ENCODE measurements at regions not wholly inside any gene's neighbourhood (a gene's known extent, or its start where the extent isn't known, plus 50 kb on each side); places are given as distances from the start of the nearest gene placed in this dataset.
"Not testable (repeated sequence)": the region's sequence is repeated elsewhere in the genome, so short reads cannot be mapped to it uniquely, and the experiment has no call there.

DNA sequence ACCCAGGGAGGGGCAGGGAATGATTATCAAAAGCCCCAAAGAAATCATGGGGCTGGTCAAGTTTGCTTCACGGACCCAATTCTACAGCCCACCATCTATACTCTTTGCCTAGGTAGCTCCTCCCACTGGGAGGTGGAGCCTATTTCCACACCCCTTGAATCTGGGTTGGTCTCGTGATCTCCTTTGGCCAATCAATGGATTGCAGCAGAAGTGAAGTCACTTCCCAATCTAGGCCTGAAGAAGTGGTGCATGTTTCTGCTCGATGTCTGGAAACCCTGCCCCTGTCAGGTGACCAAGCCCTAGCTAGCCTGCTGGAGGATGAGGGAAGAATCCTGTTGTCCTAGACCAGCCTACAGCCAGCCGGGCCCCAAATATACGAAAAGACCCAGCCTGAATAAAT, 86.3 kb upstream of the ADGRE5 start:
- H3K36me3 ChIP-seq (ENCODE audit: control insufficient read depth, insufficient read depth, low read length); H3K9me3 Mint-ChIP-seq; H3K36me3 Mint-ChIP-seq; H3K4me1 Mint-ChIP-seq; H3K27me3 ChIP-seq (ENCODE audit: control insufficient read depth, insufficient read depth, low read length); H3K27ac ChIP-seq (ENCODE audit: insufficient read depth, low read length, poor library complexity, severe bottlenecking); ATAC-seq (ENCODE audit: low read depth in 2 of 2); H3K4me3 ChIP-seq (ENCODE audit: low read depth, low read length); H3K9me3 ChIP-seq (ENCODE audit: control insufficient read depth in 2 of 2, low read length in 2 of 2); H3K4me1 ChIP-seq (ENCODE audit: control insufficient read depth, insufficient read depth, low read length, poor library complexity, severe bottlenecking): not testable (repeated sequence)
- peak in 2 of 3 donors; percentile 4 to 12 for DNase-seq
- peak overlapping the region in 1 of 4 donors; percentile 3 for H3K4me3 Mint-ChIP-seq
- peaks cover 31% of the 10 kb centered on the region for H3K27me3 Mint-ChIP-seq
- H3K27ac Mint-ChIP-seq: peak overlapping the region in 1 of 3 donors; percentile 56

DNA sequence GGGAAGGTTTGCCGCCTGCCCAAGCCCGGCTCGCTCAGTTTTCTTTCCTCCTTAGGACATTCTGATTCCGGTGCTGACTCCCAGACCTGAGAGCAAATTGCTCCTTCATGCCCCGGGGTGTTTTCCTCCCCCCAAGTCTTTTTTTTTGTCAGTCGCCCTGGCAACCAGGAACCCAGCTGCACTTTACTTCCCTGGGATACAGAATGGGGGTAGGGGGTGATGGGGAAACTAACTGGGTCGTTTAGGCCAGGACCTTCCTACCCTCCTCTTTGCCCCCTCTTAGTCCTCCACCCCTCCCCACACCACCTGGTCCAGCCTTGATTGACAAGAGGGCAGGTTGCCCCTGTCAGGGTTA, 87.5 kb upstream of the ADGRE5 start:
- not testable (repeated sequence) for DNase-seq; H3K27me3 ChIP-seq (ENCODE audit: control insufficient read depth, insufficient read depth, low read length); H3K36me3 ChIP-seq (ENCODE audit: control insufficient read depth, insufficient read depth, low read length); H3K4me3 ChIP-seq (ENCODE audit: low read depth, low read length); H3K27ac Mint-ChIP-seq; H3K9me3 ChIP-seq (ENCODE audit: control insufficient read depth in 2 of 2, low read length in 2 of 2); H3K4me1 Mint-ChIP-seq; H3K4me3 Mint-ChIP-seq; H3K36me3 Mint-ChIP-seq; H3K27ac ChIP-seq (ENCODE audit: insufficient read depth, low read length, poor library complexity, severe bottlenecking); H3K4me1 ChIP-seq (ENCODE audit: control insufficient read depth, insufficient read depth, low read length, poor library complexity, severe bottlenecking); H3K9me3 Mint-ChIP-seq; ATAC-seq (ENCODE audit: low read depth in 2 of 2)
- H3K27me3 Mint-ChIP-seq: peaks cover 33% of the 10 kb centered on the region

DNA sequence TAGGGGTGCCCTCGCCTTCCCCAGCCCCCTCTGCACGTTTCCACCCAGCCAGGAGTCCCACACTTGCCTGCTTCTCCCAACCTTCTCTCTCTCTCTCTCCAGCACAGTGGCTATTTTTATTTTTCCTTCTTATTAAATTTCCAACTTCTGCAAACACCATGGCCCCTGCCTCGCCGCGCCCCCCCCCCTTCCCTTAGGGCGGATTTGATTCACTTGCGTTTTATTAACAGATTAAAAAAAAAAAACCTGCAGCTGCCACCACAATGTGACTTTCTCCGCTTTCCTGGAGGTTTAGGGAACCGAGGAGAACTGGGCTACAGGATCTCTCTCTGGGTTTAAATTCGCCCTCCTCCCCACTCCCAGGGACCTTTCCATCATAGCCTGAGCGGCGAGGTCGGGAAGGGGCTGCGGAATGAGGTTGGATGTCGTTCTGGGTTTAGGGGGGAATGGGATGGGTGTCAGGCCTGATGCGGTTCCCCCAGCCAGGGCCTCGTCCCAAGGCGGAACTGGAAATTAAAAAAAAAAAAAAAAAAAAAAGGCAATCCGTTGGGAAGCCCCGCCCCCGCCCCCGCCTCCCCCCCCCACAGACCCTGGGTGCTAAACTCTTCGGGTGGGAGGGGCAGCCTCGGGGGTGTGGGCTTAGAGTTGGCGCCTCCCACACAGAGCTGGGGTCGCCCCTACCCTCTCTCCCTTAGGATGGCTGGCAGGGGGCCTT, 87.3 kb upstream of the ADGRL1 start:
- not testable (repeated sequence) for H3K4me3 Mint-ChIP-seq; H3K27ac Mint-ChIP-seq; H3K9me3 Mint-ChIP-seq; H3K27ac ChIP-seq (ENCODE audit: insufficient read depth, low read length, poor library complexity, severe bottlenecking); H3K36me3 ChIP-seq (ENCODE audit: control insufficient read depth, insufficient read depth, low read length); H3K36me3 Mint-ChIP-seq; H3K9me3 ChIP-seq (ENCODE audit: control insufficient read depth in 2 of 2, low read length in 2 of 2); DNase-seq; ATAC-seq (ENCODE audit: low read depth in 2 of 2); H3K4me3 ChIP-seq (ENCODE audit: low read depth, low read length); H3K4me1 Mint-ChIP-seq; H3K27me3 ChIP-seq (ENCODE audit: control insufficient read depth, insufficient read depth, low read length); H3K4me1 ChIP-seq (ENCODE audit: control insufficient read depth, insufficient read depth, low read length, poor library complexity, severe bottlenecking)
- H3K27me3 Mint-ChIP-seq: peaks cover 37% of the 10 kb centered on the region

- H3K4me3 ChIP-seq (ENCODE audit: low read depth, low read length); ATAC-seq (ENCODE audit: low read depth in 2 of 2); H3K4me1 Mint-ChIP-seq; H3K36me3 ChIP-seq (ENCODE audit: control insufficient read depth, insufficient read depth, low read length); H3K27me3 ChIP-seq (ENCODE audit: control insufficient read depth, insufficient read depth, low read length); H3K9me3 Mint-ChIP-seq; H3K9me3 ChIP-seq (ENCODE audit: control insufficient read depth in 2 of 2, low read length in 2 of 2); DNase-seq; H3K27ac Mint-ChIP-seq; H3K27ac ChIP-seq (ENCODE audit: insufficient read depth, low read length, poor library complexity, severe bottlenecking); H3K36me3 Mint-ChIP-seq; H3K4me1 ChIP-seq (ENCODE audit: control insufficient read depth, insufficient read depth, low read length, poor library complexity, severe bottlenecking): not testable (repeated sequence)
- H3K4me3 Mint-ChIP-seq: peak overlapping the region in 1 of 4 donors; percentile 7
- peaks cover 30% of the 10 kb centered on the region for H3K27me3 Mint-ChIP-seq
These were observed 83.8 kb upstream of the ADGRL1 start for GRCh38 chr19:14289810-14290209.

- not testable (repeated sequence) for H3K4me3 ChIP-seq (ENCODE audit: low read depth, low read length); H3K27ac ChIP-seq (ENCODE audit: insufficient read depth, low read length, poor library complexity, severe bottlenecking); H3K4me3 Mint-ChIP-seq; ATAC-seq (ENCODE audit: low read depth in 2 of 2); H3K36me3 Mint-ChIP-seq; H3K27me3 ChIP-seq (ENCODE audit: control insufficient read depth, insufficient read depth, low read length); H3K36me3 ChIP-seq (ENCODE audit: control insufficient read depth, insufficient read depth, low read length); DNase-seq; H3K9me3 ChIP-seq (ENCODE audit: control insufficient read depth in 2 of 2, low read length in 2 of 2); H3K9me3 Mint-ChIP-seq; H3K4me1 ChIP-seq (ENCODE audit: control insufficient read depth, insufficient read depth, low read length, poor library complexity, severe bottlenecking); H3K27ac Mint-ChIP-seq
- H3K27me3 Mint-ChIP-seq: peaks cover 28% of the 10 kb centered on the region
- peaks cover 0 to 12% (median 4%) of the 10 kb centered on the region in 4 donors for H3K4me1 Mint-ChIP-seq
These were observed 81.9 kb upstream of the ADGRL1 start for GRCh38 chr19:14287837-14288236.

DNA sequence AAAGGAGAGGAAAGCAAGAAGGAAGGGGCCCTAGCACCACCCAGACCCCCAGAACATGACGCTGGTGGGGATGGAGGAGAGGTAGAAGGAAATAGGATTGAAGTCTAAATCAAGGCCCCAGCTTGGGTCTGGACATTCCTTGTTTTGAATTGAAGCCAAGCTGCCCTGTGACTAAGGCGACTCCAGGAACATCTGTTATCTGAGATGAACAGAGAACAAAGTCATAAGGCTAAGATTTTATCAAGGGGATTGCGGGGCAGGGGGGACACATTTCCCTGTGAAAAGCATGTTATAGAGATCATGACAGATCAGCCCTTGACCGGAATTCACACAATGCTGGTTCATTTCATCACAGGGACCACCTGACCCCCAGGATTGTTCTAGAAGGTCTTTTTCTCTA, 80.6 kb upstream of the ADGRL1 start:
- DNase-seq; H3K4me3 Mint-ChIP-seq; H3K27ac ChIP-seq (ENCODE audit: insufficient read depth, low read length, poor library complexity, severe bottlenecking): not testable (repeated sequence)

GRCh38 chr19:14285726-14286125, 79.8 kb upstream of the ADGRL1 start:
- H3K9me3 Mint-ChIP-seq; H3K27me3 ChIP-seq (ENCODE audit: control insufficient read depth, insufficient read depth, low read length); H3K36me3 ChIP-seq (ENCODE audit: control insufficient read depth, insufficient read depth, low read length); DNase-seq; H3K4me3 Mint-ChIP-seq; H3K9me3 ChIP-seq (ENCODE audit: control insufficient read depth in 2 of 2, low read length in 2 of 2); H3K4me3 ChIP-seq (ENCODE audit: low read depth, low read length); ATAC-seq (ENCODE audit: low read depth in 2 of 2); H3K27ac Mint-ChIP-seq; H3K36me3 Mint-ChIP-seq; H3K4me1 ChIP-seq (ENCODE audit: control insufficient read depth, insufficient read depth, low read length, poor library complexity, severe bottlenecking); H3K27ac ChIP-seq (ENCODE audit: insufficient read depth, low read length, poor library complexity, severe bottlenecking): not testable (repeated sequence)
- peaks cover 0 to 12% (median 4%) of the 10 kb centered on the region in 4 donors for H3K4me1 Mint-ChIP-seq
- peaks cover 23% of the 10 kb centered on the region for H3K27me3 Mint-ChIP-seq

More for the DNA sequence above, 80.6 kb upstream of the ADGRL1 start:
- not testable (repeated sequence) for H3K9me3 ChIP-seq (ENCODE audit: control insufficient read depth in 2 of 2, low read length in 2 of 2); H3K4me3 ChIP-seq (ENCODE audit: low read depth, low read length); H3K27me3 ChIP-seq (ENCODE audit: control insufficient read depth, insufficient read depth, low read length); H3K9me3 Mint-ChIP-seq; ATAC-seq (ENCODE audit: low read depth in 2 of 2); H3K4me1 ChIP-seq (ENCODE audit: control insufficient read depth, insufficient read depth, low read length, poor library complexity, severe bottlenecking); H3K36me3 ChIP-seq (ENCODE audit: control insufficient read depth, insufficient read depth, low read length); H3K27ac Mint-ChIP-seq; H3K36me3 Mint-ChIP-seq
- Mint-ChIP-seq H3K27me3 (peaks cover 26% of the 10 kb centered on the region), H3K4me1 (peaks cover 0 to 12% (median 4%) of the 10 kb centered on the region in 4 donors)

GRCh38 chr19:14283813-14284520, 78.0 kb upstream of the ADGRL1 start:
- H3K27ac ChIP-seq (ENCODE audit: insufficient read depth, low read length, poor library complexity, severe bottlenecking); H3K36me3 ChIP-seq (ENCODE audit: control insufficient read depth, insufficient read depth, low read length); H3K9me3 ChIP-seq (ENCODE audit: control insufficient read depth in 2 of 2, low read length in 2 of 2); H3K27ac Mint-ChIP-seq; H3K4me3 Mint-ChIP-seq; H3K4me1 ChIP-seq (ENCODE audit: control insufficient read depth, insufficient read depth, low read length, poor library complexity, severe bottlenecking); H3K36me3 Mint-ChIP-seq; H3K4me3 ChIP-seq (ENCODE audit: low read depth, low read length); H3K9me3 Mint-ChIP-seq; H3K27me3 ChIP-seq (ENCODE audit: control insufficient read depth, insufficient read depth, low read length): not testable (repeated sequence)
- ATAC-seq (ENCODE audit: low read depth in 2 of 2) (peak in 1 of 2 donors; percentile 44), DNase-seq (peak in 1 of 3 donors; percentile 20)
- peaks cover 0 to 12% (median 4%) of the 10 kb centered on the region in 4 donors for H3K4me1 Mint-ChIP-seq
- peaks cover 23% of the 10 kb centered on the region for H3K27me3 Mint-ChIP-seq
